HT1080 (cell line): ENCODE measurements at regions not wholly inside any gene's neighbourhood (a gene's known extent, or its start where the extent isn't known, plus 50 kb on each side); places are given as distances from the start of the nearest gene placed in this dataset.
"Not testable (repeated sequence)": the region's sequence is repeated elsewhere in the genome, so short reads cannot be mapped to it uniquely, and the experiment has no call there.

Experiments
- DNase-seq: peaks from one replicate; pipeline ENCODE4 v3.0.0-alpha.2; 2015; ENCODE audit warnings: low read depth

DNA sequence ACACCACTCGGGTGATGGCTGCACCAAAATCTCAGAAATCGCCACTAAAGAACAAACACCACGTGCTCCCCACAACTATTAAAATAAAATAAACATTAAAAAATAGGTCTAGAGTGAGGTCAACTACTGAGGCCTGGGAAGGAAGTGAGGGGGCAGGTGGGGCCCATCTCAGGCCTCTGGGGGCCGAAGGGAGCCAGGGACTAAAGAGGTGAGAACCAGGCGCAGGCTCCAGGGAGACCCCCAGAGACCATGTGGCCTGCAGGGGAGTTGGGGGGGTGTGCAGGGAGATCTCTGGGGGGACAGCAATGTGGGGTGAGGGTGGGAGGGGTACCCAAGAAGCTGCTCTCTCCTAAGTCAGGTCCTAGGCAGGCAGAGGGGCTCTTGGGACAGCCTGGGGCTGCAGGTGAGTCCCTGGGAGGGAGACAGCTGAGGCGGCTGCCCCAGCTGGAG lies 111.3 kb upstream of the SMURF2 start:
- DNase-seq = no peak

DNA sequence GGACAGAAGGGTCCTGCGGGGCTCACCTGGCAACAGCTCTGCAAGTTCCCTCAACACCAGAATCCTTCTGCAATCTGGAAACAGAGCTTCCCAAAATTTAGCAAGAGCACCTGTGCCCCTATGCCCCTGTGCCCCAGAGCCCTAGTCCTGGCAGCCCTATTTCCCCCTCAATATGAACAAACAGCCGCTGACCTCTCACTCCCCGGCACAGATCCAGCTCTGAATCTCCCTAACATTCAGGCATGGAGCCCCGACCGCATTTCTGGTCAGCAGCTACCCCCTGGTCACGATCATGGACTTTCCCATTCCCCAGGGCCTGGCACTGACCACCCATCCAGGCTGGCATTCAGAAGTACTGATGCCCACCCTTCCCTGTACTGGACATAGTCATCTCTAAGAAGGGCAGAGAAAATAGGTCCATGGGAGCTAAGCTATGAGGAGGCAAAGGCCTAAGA lies 110.8 kb upstream of the SMURF2 start:
- DNase-seq = no peak

DNA sequence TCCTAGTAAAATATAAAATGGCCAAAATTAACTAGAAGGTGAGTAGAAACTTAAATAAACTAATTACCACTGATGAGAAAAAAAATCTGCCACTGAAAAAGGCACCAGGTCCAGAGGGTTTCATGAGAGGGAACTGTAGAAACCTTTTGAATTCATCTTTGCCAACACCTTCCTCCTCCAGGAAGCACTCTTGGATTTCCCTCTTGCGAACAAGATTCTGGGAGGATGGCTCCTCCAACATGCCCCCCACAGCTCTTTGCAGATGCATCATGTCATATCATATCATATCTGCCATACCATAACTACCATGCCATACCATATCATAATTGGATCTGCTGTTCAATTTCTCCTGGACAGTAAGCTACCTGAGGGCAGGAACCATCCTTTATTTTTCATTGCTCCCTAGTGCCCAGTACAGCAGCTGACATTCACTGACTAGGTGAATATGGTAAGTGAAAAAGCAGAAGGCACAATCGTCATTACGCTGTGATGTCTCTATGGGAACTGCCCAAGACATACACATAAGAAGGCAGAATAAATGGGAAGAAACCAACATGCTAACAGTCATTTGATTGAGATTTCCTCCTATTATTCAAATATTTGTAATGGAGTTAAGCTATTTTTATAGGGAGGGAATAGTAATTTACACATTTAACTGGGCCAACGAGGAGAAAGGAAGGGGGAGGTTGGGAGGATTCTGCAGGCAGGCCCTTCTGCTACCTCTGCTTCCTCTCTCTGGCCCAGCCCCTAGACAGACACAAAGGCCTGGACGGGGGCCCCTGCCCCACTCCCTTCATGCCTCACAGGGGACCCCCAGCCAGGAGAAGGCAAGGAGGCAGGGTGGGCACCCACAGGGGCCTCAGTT lies 110.1 kb upstream of the SMURF2 start:
- no peak for DNase-seq

DNA sequence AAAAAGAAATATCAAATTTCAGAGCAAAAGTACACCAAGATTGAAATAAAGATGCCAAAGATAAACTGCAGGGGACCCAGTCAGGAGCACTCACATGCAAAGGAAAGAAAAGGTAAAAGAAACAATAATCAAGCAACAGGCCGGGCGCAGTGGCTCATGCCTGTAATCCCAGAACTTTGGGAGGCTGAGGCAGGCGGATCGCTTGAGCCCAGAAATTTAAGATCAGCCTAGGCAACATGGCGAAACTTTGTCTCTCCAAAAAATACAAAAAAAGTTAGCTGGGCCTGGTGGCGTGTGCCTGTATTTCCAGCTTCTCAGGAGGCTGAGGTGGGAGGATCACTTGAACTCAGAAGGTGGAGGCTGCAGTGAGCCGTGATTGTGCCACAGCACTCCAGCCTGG lies 107.6 kb upstream of the SMURF2 start:
- no peak for DNase-seq

DNA sequence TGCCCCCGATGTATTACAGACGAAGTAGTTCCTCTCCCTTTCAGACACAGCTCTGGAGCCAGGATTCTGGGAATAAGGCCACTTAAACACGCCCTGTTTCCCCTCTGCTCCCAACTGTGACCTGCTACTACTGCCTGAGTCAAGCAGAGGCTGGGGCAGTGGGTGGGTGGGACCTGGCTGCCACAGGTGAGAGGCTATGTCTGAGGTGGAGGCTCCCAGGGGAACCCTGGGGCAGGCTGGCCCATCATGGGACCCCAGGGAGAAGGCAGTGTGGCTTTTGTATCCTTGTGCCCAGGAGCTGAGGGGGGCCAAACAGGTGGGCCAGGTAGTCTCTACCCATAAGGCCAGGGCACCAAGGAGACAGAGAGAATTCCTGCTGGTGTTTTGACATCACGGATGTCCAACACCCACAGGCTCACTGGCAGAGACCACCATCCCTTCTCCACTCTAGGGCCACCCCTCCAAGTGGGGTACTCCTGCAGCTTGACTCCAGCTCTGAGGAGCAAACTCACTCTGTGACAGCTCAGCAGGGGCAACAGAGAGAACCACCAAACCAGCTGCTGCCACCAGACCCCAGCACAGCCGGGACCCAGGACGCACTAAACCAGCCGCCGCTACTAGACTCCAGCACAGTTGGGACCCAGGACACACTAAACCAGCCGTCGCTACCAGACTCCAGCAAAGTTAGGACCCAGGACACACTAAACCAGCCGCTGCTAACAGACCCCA lies 105.3 kb upstream of the SMURF2 start:
- DNase-seq = no peak

DNA sequence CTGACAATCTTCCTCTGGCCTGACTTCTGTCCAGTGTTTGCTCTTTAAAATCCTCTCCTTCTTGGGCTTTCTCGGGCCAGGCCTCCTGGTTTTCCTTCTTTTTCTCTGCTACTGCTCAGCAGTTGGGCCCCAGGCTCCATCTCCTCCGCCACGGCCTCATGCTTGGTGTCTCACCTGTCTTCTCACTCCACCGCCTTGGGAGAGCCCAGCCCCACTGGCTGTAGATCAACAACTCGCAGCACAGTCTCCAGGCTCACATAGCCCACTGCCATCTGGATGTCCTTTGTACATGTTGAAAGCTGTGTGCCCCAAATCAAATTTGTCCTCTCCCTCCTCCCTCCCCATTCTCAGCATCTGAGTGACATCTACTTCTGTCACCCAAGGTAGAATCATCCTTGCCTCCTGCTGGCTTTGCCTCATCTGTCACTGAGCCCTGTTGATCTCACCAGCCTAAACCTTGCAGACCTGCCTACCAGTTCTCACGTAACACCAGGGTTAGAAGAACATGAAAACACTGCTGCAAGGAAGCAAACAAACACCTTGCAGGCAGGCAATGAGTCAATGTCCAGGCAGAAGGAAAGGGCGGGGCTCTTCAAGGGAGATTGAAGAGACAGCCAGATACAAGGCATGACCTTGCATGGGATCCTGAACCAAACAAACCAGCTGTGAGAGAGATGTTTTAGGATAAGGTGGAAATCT lies 103.2 kb upstream of the SMURF2 start:
- DNase-seq = no peak

DNA sequence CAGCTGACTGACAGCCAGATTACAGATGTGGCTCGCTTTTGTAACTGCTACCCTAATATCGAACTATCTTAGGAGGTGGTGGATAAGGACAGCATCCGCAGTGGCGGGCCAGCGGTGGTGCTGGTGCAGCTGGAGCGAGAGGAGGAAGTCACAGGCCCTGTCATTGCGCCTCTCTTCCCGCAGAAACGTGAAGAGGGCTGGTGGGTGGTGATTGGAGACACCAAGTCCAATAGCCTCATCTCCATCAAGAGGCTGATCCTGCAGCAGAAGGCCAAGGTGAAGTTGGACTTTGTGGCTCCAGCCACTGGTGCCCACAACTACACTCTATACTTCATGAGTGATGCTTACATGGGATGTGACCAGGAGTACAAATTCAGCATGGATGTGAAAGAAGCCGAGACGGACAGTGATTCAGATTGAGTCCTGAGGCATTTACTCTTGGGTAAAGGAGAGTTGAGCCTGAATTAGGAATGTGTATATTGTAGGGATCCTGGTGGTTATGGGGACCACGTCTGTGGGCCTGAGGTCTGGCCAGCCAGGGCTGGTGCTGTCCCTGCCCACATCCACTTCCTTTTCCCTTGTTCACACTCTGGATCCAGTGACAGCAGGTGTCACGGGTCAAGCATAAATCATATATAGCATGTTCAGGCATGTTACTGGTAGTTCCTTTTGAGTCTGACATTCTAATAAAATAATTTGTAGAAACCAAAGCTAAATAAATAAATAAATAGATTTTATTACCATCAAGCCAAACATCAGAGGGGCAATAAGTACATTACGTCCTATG lies 89.0 kb upstream of the SMURF2 start:
- DNase-seq = no peak

DNA sequence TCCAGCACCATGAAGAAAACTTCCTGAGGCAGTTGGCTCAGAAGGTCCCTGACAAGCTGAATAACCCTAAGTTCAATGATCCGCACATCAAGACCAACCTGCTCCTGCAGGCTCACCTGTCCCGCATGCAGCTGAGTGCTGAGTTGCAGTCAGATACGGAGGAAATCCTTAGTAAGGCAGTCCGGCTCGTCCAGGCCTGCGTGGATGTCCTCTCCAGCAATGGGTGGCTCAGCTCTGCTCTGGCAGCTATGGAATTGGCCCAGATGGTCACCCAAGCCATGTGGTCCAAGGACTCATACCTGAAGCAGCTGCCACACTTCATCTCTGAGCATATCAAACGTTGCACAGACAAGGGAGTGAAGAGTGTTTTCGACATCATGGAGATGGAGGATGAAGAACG lies 88.4 kb upstream of the SMURF2 start:
- no peak for DNase-seq

DNA sequence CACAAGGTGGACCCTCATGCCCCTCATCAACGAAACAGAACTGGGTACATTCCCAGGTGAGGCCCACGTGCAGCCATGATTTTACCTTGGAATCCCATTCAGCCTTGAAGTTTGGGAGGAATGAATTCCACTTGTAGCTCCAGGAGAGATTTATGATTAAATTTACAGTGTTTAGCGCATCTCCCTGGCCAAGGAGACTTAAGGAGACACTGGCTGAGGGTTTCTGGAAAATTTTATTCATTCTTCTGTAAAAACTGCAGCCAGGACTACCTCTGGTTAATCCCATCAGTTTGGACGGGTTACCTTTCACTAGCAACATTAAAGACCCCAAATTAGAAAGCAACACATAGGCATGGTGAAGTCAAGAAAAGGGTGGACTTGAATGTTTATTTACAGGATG lies 87.2 kb upstream of the SMURF2 start:
- no peak for DNase-seq

DNA sequence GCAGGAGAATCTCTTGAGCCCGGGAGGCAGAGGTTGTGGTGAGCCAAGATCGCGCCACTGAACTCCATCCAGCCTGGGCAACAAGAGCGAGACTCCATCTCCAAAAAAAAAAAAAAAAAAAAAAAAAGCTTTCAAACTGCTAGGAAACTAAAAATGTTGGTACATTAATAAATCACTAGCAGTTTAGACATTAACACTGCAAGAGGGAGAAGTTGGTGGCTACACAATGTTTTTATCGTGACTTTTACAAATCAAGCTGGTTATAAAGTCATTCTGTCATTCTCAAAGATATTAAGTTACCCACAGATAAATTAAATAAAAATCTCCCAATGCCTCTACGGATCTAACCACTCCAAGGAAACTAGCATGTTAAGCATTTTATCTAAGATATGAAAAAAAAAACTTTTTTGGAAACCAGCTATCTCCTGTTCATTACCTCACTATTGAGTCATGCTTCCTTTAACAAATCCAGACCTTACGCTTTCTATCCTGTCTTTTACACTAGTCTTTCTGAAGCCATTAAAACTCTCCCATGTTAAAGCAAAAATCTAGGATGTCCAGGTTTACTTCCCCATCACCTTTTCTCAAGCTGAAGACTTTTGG lies 85.9 kb upstream of the SMURF2 start:
- DNase-seq = peak; percentile 29

DNA sequence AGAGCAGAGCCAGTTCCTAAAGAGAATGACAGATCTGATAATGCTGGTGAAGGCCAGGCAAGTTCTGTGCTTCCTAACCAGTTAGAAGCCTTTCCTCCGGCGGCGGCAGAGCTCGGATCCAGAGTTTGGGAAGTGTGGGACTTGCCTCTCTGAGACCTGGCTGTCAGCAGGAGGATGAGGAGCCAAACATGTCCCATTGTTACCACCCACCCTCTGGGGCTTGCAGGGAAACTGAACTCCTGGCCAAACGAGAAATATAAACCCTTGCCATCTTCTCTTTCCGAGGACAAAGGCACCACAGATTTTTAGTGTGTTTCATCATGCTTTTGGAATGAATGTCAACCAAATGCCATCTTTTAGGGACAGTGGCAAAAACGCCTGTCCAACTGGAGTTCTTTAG lies 80.2 kb upstream of the SMURF2 start:
- no peak for DNase-seq

DNA sequence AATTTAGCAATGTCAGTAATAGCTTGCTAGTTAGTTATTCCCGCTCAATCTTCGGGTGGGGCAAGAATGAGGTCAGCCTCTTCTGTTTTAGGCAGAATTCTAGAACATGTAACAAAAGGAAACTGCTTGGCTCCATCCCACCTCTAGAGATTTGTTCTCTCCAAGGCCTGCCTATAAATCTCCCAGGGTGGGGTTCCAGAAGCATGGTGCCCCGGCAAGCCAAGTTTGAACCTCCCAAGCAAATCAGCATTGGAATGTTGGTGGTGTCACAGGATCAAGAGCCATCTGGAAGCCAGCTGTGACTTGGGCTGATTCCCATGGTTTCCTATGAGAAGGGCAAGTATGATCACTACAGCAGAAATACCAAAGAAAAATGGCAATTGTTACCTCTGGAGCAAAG lies 79.8 kb upstream of the SMURF2 start:
- DNase-seq = not testable (repeated sequence)

DNA sequence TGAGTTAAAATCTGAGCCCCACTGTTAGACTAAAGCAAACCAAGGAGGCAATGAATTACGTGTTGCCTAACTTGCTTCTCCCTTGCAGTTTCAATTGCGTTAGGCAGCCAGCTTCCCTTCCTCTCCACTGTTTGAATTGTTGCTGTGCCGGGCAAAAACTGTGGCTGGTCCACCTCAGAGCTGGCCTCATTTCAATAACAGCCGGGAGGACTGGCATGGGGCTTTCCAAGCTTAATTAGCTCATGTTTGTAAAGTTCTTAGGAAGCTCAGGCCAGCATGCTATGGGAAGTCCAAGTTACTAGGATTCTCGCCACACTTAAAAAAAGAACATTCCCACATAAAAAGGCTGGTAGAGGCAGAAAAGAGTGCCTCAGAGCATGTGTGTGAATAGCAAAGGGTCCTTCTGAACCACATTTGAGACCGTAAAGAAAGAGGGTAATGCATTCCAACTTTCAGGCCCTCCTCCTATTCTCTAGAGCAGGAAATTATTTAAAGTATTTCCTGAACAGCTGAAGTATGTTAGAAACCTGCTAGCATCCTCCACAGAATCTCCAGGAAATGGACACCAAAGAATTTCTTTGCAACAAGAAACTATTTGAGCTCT lies 79.0 kb upstream of the SMURF2 start:
- peak; percentile 42 for DNase-seq

DNA sequence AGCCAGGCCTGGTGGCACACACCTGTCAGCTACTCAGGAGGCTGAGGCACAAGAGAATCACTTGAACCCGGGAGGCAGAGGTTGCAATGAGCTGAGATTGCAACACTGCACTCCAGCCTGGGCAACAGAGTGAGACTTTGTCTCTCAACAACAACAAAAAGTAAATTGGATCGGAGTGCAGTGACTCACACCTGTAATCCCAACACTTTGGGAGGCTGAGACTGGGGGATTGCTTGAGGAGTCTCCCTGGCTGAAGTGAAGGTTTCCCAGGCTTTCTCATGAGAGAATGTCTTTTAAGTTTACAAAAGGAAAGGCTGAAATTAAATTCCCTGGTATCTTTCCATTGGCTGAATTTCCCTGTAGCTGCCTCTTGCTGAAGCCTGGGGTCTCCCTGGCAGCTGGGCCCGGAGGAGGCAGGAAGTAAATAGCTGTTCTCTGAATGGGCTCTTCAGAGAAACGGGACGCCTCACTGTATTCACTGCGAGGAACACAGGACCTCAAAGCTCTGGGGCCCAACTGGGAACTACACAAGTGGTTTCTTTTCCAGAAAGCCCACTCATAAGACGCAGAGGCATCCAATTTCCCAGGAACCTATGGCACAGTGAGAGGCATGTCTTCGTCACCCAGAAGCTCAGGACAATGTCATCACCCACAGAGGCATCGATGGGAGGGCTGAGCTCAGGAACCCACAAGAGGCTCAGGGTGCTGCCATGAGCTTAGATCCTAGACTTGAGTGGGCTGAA lies 77.4 kb upstream of the SMURF2 start:
- peak; percentile 57 for DNase-seq

DNA sequence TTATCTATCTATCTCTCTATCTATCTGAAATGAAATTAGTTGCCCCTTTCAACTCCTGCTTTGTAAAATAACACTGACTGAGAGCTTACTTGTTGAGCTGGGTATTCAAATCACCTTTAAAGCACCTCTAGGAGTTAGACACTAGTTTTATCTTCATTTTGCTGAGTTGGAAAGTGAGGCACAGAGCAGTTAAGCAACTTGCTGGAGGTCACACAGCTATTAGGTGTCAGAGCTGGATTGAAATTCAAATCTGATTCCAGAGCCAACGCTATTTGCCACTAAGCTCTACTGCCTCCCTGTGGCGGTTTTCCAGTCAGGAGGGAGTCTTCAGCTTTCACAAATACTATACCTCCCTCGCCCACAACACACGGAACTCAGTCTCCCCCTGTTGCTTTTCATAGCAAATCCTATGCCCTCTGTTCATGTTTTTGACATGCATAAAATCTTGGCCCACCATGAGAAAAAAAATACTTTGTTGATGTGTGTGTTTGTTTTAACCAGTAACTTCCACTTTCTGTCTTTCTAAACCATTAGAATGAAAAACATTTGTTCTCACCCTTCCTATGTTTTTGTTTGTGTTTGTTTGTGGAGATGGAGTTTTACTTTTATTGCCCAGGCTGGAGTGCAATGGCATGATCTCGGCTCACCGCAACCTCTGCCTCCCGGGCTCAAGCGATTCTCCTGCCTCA lies 74.8 kb upstream of the SMURF2 start:
- DNase-seq = peak; percentile 67

DNA sequence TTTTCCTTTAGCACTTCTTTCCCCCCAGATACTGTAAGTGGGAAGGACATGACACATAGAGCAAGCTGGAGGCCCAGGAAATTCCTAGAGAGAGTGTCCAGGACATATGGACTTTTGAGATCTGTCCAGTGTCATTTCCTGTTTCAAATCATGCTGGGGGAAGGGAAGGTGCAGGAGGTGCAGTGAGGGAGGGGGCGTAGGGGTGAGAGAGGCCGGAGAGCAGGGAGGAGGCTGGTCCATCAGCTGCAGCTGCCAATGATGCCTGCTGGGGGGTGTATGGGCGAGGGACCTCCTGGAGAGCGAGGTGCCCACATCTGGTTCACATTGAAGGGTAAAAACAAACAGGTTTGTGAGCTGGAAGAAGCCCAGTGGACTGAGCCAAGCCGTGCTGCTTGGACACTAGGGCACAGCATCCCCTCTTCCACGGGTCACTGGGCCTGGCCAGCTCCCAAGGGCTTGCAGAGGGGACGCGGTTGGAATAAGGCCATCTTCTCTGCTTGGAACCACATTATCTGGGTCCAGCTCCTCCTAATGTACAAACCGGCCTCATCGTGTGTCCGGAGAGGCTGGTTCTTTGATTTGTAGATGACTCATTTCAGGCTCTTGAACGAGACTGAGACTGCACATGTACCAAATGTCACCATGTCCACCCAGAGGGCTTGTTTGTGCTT lies 70.4 kb upstream of the SMURF2 start:
- peak; percentile 88 for DNase-seq

DNA sequence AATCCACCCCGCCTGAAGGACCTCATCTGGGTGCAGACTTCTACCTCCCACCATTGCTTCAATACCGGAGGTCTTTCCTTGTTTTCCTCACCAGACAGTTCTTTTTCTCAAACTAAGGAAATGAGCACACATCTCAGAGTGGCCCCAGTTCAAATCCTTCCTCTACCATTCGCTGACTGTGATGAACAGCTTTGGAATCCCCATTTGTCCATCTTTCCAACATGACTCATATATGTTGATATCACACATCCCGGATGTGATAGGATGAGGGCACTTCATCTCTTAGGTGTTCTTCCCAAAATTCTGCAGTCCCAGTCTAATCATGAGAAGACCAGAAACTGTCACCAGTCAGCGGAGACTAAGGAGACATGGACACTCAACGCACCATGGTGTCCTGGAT lies 67.9 kb upstream of the SMURF2 start:
- peak; percentile 85 for DNase-seq

DNA sequence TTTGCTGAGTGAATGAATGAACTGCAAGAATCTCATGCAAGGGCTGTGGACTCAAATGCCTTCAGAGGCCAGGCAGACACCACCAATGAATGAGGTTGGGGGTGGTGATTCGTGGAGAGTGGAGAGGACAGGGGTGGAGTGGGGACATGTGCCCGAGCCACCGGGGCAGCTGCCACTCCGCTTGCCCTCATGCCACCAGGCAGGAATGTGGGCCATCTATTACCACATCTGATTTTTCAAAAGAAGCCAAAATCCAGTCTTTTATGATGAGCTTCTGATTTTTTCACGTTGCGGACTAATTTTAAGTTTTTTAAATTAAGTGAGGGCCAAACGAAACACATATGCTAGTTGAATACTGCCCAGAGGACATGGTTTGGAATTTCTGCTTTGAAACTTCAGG lies 67.1 kb upstream of the SMURF2 start:
- no peak for DNase-seq
